ENCODE measurements at regions not wholly inside any gene's neighbourhood (a gene's known extent, or its start where the extent isn't known, plus 50 kb on each side); places are given as distances from the start of the nearest gene placed in this dataset.

DNA sequence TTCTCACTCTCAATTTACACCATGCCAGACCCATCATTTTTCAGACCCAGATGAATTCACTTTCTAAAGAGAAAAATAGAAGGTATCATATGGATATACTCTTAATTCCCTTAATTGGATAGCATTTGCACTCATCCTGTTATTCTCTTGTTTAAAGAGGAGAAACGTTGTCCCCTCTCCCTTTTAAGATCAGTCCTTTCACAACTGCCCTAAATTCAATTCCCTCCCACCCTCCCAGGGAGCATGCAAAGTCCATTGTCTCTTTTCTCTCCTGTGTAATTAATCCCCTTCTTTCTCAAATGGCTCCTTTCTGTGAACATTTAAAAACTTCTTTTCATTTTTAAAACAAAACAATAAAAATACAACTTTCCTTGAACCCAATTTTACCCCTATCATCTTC, 124.7 kb upstream of the TLL1 start:
- TF ChIP-seq, protein P1, sequence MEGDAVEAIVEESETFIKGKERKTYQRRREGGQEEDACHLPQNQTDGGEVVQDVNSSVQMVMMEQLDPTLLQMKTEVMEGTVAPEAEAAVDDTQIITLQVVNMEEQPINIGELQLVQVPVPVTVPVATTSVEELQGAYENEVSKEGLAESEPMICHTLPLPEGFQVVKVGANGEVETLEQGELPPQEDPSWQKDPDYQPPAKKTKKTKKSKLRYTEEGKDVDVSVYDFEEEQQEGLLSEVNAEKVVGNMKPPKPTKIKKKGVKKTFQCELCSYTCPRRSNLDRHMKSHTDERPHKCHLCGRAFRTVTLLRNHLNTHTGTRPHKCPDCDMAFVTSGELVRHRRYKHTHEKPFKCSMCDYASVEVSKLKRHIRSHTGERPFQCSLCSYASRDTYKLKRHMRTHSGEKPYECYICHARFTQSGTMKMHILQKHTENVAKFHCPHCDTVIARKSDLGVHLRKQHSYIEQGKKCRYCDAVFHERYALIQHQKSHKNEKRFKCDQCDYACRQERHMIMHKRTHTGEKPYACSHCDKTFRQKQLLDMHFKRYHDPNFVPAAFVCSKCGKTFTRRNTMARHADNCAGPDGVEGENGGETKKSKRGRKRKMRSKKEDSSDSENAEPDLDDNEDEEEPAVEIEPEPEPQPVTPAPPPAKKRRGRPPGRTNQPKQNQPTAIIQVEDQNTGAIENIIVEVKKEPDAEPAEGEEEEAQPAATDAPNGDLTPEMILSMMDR (IDR thresholded peaks at IDR 0.05): no peak
- TF ChIP-seq POLR2A (IDR thresholded peaks at IDR 0.05; ENCODE audit: low read depth): no peak
- TF ChIP-seq POLR2AphosphoS5 (IDR thresholded peaks at IDR 0.05): no peak
- no peak for TF ChIP-seq EP300 (IDR thresholded peaks at IDR 0.05)
- 66% methylated on average over 1 of the region's 1 CpG for WGBS
- intact Hi-C loops (cut with DNase I): no loop called here
- Histone ChIP-seq H3K9me3 (no peaks in the 10 kb centered on the region), H3K27me3 (no peaks in the 10 kb centered on the region), H3K36me3 (no peaks in the 10 kb centered on the region), H3K27ac (replicated peaks in 1 of 4) (no peak overlapping the region), H3K4me3 (no peak overlapping the region), H3K4me1 (no peaks in the 10 kb centered on the region)
- no peak for DNase-seq (ENCODE audit: extremely low spot score)

DNA sequence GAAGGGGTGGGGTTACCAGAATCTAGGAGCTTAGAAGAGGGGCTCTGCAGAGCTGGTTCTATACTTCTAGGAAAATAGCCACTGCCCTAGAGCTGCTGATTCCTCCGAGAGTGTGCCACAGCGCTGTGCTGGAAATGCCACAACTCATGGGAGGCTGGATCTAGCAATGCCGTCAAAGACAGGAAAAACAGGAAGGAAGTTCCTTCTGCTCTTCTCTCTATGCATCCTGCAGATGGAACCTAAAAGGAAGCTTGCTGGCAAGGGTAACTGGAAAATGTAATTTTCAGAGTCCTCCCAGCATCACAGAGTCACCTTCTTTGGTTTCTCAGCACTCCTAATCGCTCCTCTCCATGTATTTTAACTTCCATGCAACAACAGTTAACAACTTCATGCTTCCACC, 121.2 kb upstream of the TLL1 start:
- DNase-seq (ENCODE audit: extremely low spot score): no peak
- no peak for TF ChIP-seq POLR2A (IDR thresholded peaks at IDR 0.05; ENCODE audit: low read depth)
- TF ChIP-seq, protein P1 (IDR thresholded peaks at IDR 0.05): no peak
- no peak for TF ChIP-seq EP300 (IDR thresholded peaks at IDR 0.05)
- no peak for TF ChIP-seq POLR2AphosphoS5 (IDR thresholded peaks at IDR 0.05)
- H3K9me3 ChIP-seq: no peaks in the 10 kb centered on the region
- no peaks in the 10 kb centered on the region for H3K36me3 ChIP-seq
- intact Hi-C loops (cut with DNase I): no loop called here
- no peaks in the 10 kb centered on the region for H3K27me3 ChIP-seq
- H3K27ac ChIP-seq (replicated peaks in 1 of 4): no peak overlapping the region
- H3K4me1 ChIP-seq: no peaks in the 10 kb centered on the region
- WGBS: 74% methylated on average over 4 of the region's 4 CpGs
- H3K4me3 ChIP-seq: no peak overlapping the region

DNA sequence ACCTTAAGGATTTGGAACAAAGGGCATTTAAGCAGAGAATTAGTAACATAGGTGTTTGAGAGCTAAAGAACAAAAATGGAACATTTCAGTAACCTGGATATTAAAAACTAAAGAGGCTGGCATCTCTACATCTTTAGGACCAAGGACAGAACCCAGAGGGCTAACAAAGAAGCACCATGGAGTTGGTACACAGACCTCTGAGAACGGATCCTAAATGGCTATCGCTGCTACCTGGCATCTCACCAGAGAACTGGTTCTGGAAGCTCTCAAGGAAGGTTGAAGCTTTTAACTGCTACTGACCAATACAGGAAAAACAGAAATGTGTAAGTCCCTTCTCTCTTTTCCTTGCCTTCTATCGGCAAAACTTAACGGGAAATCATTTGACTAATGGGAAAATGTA, 118.4 kb upstream of the TLL1 start:
- Histone ChIP-seq H3K9me3 (no peaks in the 10 kb centered on the region), H3K27me3 (no peaks in the 10 kb centered on the region), H3K4me3 (no peak overlapping the region), H3K36me3 (no peaks in the 10 kb centered on the region), H3K27ac (replicated peaks in 1 of 4) (no peak overlapping the region), H3K4me1 (no peaks in the 10 kb centered on the region)
- WGBS: 79% methylated on average over 4 of the region's 4 CpGs
- TF ChIP-seq EP300 (IDR thresholded peaks at IDR 0.05) (no peak), POLR2AphosphoS5 (IDR thresholded peaks at IDR 0.05) (no peak), POLR2A (IDR thresholded peaks at IDR 0.05; ENCODE audit: low read depth) (no peak)
- TF ChIP-seq, protein P1 (IDR thresholded peaks at IDR 0.05): no peak
- DNase-seq (ENCODE audit: extremely low spot score): no peak
- intact Hi-C loops (cut with DNase I): no loop called here

DNA sequence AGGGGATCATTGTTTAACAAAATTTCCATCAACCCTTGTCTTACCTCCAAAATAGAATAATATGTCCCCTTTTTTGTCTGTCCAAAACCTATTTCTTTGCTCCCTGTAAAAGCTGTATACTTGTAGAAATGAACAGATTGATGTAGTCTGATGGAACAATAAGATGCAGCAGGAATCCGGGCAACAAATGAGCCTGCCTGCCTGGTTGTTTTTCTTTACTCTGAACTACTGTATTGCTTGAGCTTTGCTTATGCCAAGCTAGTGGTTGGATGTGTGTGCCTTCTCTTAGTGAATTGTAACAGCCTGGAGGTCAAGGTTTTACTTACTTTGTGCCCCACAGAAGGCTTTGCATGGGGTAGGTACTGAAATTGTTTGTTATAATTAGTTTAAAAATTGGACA, 116.2 kb upstream of the TLL1 start:
- Histone ChIP-seq H3K9me3 (no peaks in the 10 kb centered on the region), H3K27me3 (no peaks in the 10 kb centered on the region), H3K27ac (replicated peaks in 1 of 4) (no peak overlapping the region), H3K36me3 (no peaks in the 10 kb centered on the region), H3K4me1 (no peaks in the 10 kb centered on the region), H3K4me3 (no peak overlapping the region)
- intact Hi-C loops (cut with DNase I): no loop called here
- no peak for TF ChIP-seq POLR2AphosphoS5 (IDR thresholded peaks at IDR 0.05)
- TF ChIP-seq POLR2A (IDR thresholded peaks at IDR 0.05; ENCODE audit: low read depth): no peak
- no peak for TF ChIP-seq EP300 (IDR thresholded peaks at IDR 0.05)
- 79% methylated on average over 1 of the region's 1 CpG for WGBS
- DNase-seq (ENCODE audit: extremely low spot score): no peak

DNA sequence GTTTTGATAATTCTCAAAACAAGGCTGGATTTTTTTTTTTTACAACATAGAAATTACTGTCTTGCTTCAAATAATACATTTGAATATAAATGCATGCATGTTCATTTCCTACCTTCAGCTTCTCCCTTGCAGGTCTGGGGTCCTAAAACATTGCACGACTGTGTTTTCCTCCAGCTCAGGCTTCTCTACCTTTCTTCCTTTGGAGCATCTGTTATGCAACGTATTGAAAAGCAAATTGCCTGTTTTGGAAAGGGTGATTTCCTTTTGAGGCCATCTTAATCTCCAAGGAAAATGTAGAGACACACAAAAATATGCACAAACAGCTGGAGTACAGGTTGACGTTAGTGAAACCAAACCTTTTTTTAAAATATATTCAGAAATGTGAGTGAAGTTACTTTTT, 115.6 kb upstream of the TLL1 start:
- Histone ChIP-seq H3K4me3 (no peak overlapping the region), H3K27me3 (no peaks in the 10 kb centered on the region), H3K4me1 (no peaks in the 10 kb centered on the region), H3K9me3 (no peaks in the 10 kb centered on the region), H3K36me3 (no peaks in the 10 kb centered on the region), H3K27ac (replicated peaks in 1 of 4) (no peak overlapping the region)
- WGBS: 54% methylated on average over 3 of the region's 3 CpGs
- intact Hi-C loops (cut with DNase I): no loop called here
- TF ChIP-seq EP300 (IDR thresholded peaks at IDR 0.05) (no peak), POLR2A (IDR thresholded peaks at IDR 0.05; ENCODE audit: low read depth) (no peak), POLR2AphosphoS5 (IDR thresholded peaks at IDR 0.05) (no peak)
- TF ChIP-seq, protein P1 (IDR thresholded peaks at IDR 0.05): no peak
- no peak for DNase-seq (ENCODE audit: extremely low spot score)
